HL-60 (cell line): ENCODE measurements at regions not wholly inside any gene's neighbourhood (a gene's known extent, or its start where the extent isn't known, plus 50 kb on each side); places are given as distances from the start of the nearest gene placed in this dataset.

Experiments used
- CTCF ChIP-seq: IDR thresholded peaks from one replicate; pipeline ENCODE4 v1.5.1; 2011; ENCODE audit warnings: low read length, control low read depth, inconsistent platforms; ENCODE audit not compliant: insufficient read depth
- POLR2AphosphoS5 ChIP-seq: IDR thresholded peaks from 2 replicates; pipeline ENCODE4 v1.6.1; 2012; ENCODE audit warnings: low read depth
- TF ChIP-seq, protein P1 (sequence below): IDR thresholded peaks from 2 replicates; pipeline ENCODE4 v1.6.1; 2012; ENCODE audit warnings: low read depth; ENCODE audit not compliant: insufficient replicate concordance

DNA sequence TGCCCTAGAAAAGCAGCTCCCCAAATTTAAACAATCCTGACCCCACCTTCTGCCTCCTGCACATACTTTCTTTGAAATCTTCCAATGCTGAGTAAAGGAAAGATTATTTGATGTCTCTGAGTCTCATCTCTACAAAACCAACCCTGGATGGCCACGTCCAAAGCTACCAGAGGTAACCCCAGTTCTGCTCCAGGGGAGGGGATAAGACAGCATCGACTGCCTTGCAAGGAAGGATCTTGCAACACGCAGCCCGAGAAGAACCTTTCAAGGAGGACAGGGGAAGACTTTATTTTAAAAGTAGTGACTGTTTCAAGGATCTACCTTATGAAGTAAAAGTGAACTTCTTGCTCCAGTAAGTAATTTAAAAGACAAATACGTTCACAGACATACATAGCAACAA, 66.5 kb upstream of the TMEM45B start:
- no peak for TF ChIP-seq CTCF
- TF ChIP-seq POLR2AphosphoS5: no peak
- TF ChIP-seq, protein P1, sequence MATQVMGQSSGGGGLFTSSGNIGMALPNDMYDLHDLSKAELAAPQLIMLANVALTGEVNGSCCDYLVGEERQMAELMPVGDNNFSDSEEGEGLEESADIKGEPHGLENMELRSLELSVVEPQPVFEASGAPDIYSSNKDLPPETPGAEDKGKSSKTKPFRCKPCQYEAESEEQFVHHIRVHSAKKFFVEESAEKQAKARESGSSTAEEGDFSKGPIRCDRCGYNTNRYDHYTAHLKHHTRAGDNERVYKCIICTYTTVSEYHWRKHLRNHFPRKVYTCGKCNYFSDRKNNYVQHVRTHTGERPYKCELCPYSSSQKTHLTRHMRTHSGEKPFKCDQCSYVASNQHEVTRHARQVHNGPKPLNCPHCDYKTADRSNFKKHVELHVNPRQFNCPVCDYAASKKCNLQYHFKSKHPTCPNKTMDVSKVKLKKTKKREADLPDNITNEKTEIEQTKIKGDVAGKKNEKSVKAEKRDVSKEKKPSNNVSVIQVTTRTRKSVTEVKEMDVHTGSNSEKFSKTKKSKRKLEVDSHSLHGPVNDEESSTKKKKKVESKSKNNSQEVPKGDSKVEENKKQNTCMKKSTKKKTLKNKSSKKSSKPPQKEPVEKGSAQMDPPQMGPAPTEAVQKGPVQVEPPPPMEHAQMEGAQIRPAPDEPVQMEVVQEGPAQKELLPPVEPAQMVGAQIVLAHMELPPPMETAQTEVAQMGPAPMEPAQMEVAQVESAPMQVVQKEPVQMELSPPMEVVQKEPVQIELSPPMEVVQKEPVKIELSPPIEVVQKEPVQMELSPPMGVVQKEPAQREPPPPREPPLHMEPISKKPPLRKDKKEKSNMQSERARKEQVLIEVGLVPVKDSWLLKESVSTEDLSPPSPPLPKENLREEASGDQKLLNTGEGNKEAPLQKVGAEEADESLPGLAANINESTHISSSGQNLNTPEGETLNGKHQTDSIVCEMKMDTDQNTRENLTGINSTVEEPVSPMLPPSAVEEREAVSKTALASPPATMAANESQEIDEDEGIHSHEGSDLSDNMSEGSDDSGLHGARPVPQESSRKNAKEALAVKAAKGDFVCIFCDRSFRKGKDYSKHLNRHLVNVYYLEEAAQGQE: no peak
